ENCODE measurements at regions not wholly inside any gene's neighbourhood (a gene's known extent, or its start where the extent isn't known, plus 50 kb on each side); places are given as distances from the start of the nearest gene placed in this dataset.

GRCh38 chr5:158559066-158559465 lies 540.6 kb downstream of the EBF1 start:
- in situ Hi-C loops (cut with MboI), result no loop called here
- Histone ChIP-seq H3K4me2 (ENCODE audit: control insufficient read depth, insufficient read depth) (peak overlapping the region; percentile 83), H3K79me2 (ENCODE audit: control insufficient read depth, insufficient read depth, low read length) (no peaks in the 10 kb centered on the region), H3K27me3 (replicated peaks in 1 of 2; ENCODE audit: control insufficient read depth in 2 of 2, insufficient read depth in 2 of 2, low read length in 1 of 2) (no peaks in the 10 kb centered on the region), H4K20me1 (ENCODE audit: control insufficient read depth, insufficient read depth) (no peaks in the 10 kb centered on the region), H3K4me3 (no peak overlapping the region), H2AFZ (ENCODE audit: control insufficient read depth, low read depth, low read length) (no peak overlapping the region), H3K9ac (ENCODE audit: control insufficient read depth, insufficient read depth, low read length) (no peak overlapping the region), H3K27ac (ENCODE audit: control insufficient read depth, insufficient read depth) (no peak overlapping the region), H3K36me3 (ENCODE audit: control insufficient read depth in 2 of 2, insufficient read depth in 2 of 2, low read length in 1 of 2) (no peaks in the 10 kb centered on the region), H3K9me3 (replicated peaks; ENCODE audit: control insufficient read depth, insufficient read depth, low read length) (no peaks in the 10 kb centered on the region; the same call in 2 of the 3 replicates), H3K4me1 (ENCODE audit: control insufficient read depth, insufficient read depth, low read length) (peaks cover 23% of the 10 kb centered on the region)
- ChIA-PET POLR2A (no interaction called here), CTCF (interaction anchor here (1.0 kb wide), 1 partner anchor 18 kb away, joined by 3 read pairs; no protein-coding TSS in a partner anchor), SMC1A (ENCODE audit: uncharacterized antibody, unreplicated experiment) (interaction anchor here (0.8 to 1.1 kb wide), 2 partner anchors 117 to 484 kb away, joined by 4 read pairs; no protein-coding TSS in a partner anchor), RAD21 (ENCODE audit: unreplicated experiment) (interaction anchor here (1.1 to 1.5 kb wide), 2 partner anchors 45 to 120 kb away, joined by 3 read pairs; no protein-coding TSS in a partner anchor)
- intact Hi-C loops (cut with micrococcal nuclease; ENCODE audit: unreplicated experiment), result no loop called here
- peak; percentile 20 for DNase-seq (ENCODE audit: low read depth, low spot score)
- no peak for FAIRE-seq
- ATAC-seq, result peak; percentile 6; the same call in 2 of the 3 replicates
- WGBS (ENCODE audit: insufficient coverage, insufficient replicate concordance, low lambda C conversion rate, missing lambda C conversion rate), result 33% methylated on average over 4 of the region's 4 CpGs
- no TSS peak for BruUV-seq (replicated peaks)
- TF ChIP-seq PRDM15 (CRISPR knock-in tag; IDR thresholded peaks at IDR 0.05) (no peak), BRCA1 (IDR thresholded peaks at IDR 0.05; ENCODE audit: low read depth, low read length) (no peak), ZBTB40 (IDR thresholded peaks at IDR 0.05; ENCODE audit: borderline replicate concordance) (no peak), ZNF207 (IDR thresholded peaks at IDR 0.05; ENCODE audit: borderline replicate concordance) (no peak), CREM (IDR thresholded peaks at IDR 0.05; ENCODE audit: low read depth) (no peak), RAD21 (IDR thresholded peaks at IDR 0.05; ENCODE audit: insufficient read depth, low read depth, low read length) (no peak), RBBP5 (conservative IDR thresholded peaks at IDR 0.05) (no peak), HDGF (IDR thresholded peaks at IDR 0.05) (no peak), ZNF24 (IDR thresholded peaks at IDR 0.05) (no peak), ESRRA (IDR thresholded peaks at IDR 0.05; ENCODE audit: low read length) (no peak), PBX3 (IDR thresholded peaks at IDR 0.05; ENCODE audit: insufficient replicate concordance, low read depth, low read length) (no peak), ZBTB4 (CRISPR knock-in tag; IDR thresholded peaks at IDR 0.05) (no peak), RUNX3 (IDR thresholded peaks at IDR 0.05; ENCODE audit: low read length) (no peak)
